GM12878 (cell line): ENCODE measurements at regions not wholly inside any gene's neighbourhood (a gene's known extent, or its start where the extent isn't known, plus 50 kb on each side); places are given as distances from the start of the nearest gene placed in this dataset.

ENCODE experiments used
- CEBPB ChIP-seq, 2 experiments: fragments of 150-350 bp in 1 of 2; IDR thresholded peaks; 2 replicates each; pipeline ENCODE4 v1.6.1; 2012 to 2014; ENCODE audit warnings: low read depth in 2 of 2, low read length in 2 of 2, borderline replicate concordance in 1 of 2, inconsistent platforms in 1 of 2
- CTCF ChIP-seq, 3 experiments: IDR thresholded peaks in 2 of 3; conservative IDR thresholded peaks in 1 of 3; 2 replicates each; pipeline ENCODE4 v1.5.1; 2011; ENCODE audit warnings: low read depth in 3 of 3, low read length in 3 of 3, mild to moderate bottlenecking in 3 of 3, control low read depth in 2 of 3, moderate library complexity in 2 of 3, inconsistent platforms in 1 of 3, mixed read lengths in 1 of 3; ENCODE audit not compliant: control insufficient read depth in 2 of 3, insufficient read depth in 1 of 3; ENCODE audit errors: extremely low read depth in 1 of 3
- ZBTB40 ChIP-seq: fragments of 450-650 bp; IDR thresholded peaks from 2 replicates; pipeline ENCODE4 v1.6.1; 2016; ENCODE audit warnings: mild to moderate bottlenecking, moderate library complexity, borderline replicate concordance

- TF ChIP-seq ZBTB40 (no peak), CTCF (IDR thresholded peaks at IDR 0.05 in 2 of 3, conservative IDR thresholded peaks at IDR 0.05 in 1 of 3; ENCODE audit: control insufficient read depth in 2 of 3, extremely low read depth in 1 of 3, insufficient read depth in 1 of 3, low read depth in 3 of 3, low read length in 3 of 3) (no peak), CEBPB (IDR thresholded peaks at IDR 0.05; ENCODE audit: borderline replicate concordance in 1 of 2, low read depth in 2 of 2, low read length in 2 of 2) (no peak)
Measured at GRCh38 chr5:38157024-38157423, 101.3 kb upstream of the EGFLAM start.
